Body of pancreas (tissue), 4 donors: ENCODE measurements at regions not wholly inside any gene's neighbourhood (a gene's known extent, or its start where the extent isn't known, plus 50 kb on each side); places are given as distances from the start of the nearest gene placed in this dataset.

Source experiments
- ATAC-seq: fragments of 150-250 bp; one replicate; pipeline ENCODE4 v1.9.1; 2016
- DNase-seq, 4 donors: peaks; one replicate each; pipeline ENCODE4 v3.0.0-alpha.2; 2019
- H3K27ac ChIP-seq, 4 donors: fragments of 200-600 bp; sonication (generic); 1 replicate in 3 of 4; 2 replicates in 1 of 4; pipeline versions ENCODE4 v1.5.1 to v1.6.1; 2016 to 2019; ENCODE audit warnings: mild to moderate bottlenecking in 1 of 4, mixed read lengths in 1 of 4, moderate library complexity in 1 of 4
- H3K27me3 ChIP-seq, 2 donors: fragments of 200-600 bp; sonication (generic); one replicate each; pipeline ENCODE4 v1.6.0; 2016; ENCODE audit warnings: mild to moderate bottlenecking in 1 of 2
- H3K36me3 ChIP-seq, 2 donors: fragments of 200-600 bp; sonication (generic); replicated peaks in 1 of 2; 2 replicates each; pipeline ENCODE4 v1.5.1; 2016; ENCODE audit warnings: low read depth in 2 of 2; ENCODE audit not compliant: insufficient read depth in 1 of 2
- H3K4me1 ChIP-seq: fragments of 200-600 bp; sonication (generic); one replicate; pipeline ENCODE4 v1.6.0; 2016
- H3K4me3 ChIP-seq, 2 donors: fragments of 200-600 bp; sonication (generic); 1 replicate in 1 of 2; 2 replicates in 1 of 2; pipeline ENCODE4 v1.5.1; 2016 to 2019
- H3K9me3 ChIP-seq, 3 donors: fragments of 200-600 bp; sonication (generic); 1 replicate in 2 of 3; 2 replicates in 1 of 3; pipeline ENCODE4 v1.5.1; 2016
- POLR2A ChIP-seq, 3 donors: fragments of 450-650 bp; IDR thresholded peaks; one replicate each; pipeline ENCODE4 v1.6.1; 2016; ENCODE audit warnings: antibody characterized with exemption in 3 of 3, mild to moderate bottlenecking in 2 of 3
- WGBS, 2 donors: methylation state at CpG; one replicate each; pipeline ENCODE4 v1.1.5; 2017; 5-methylcytosine and 5-hydroxymethylcytosine counted together
- intact Hi-C: fragments of 100-400 bp; cut with DNase I; formaldehyde crosslinking; loops from one replicate; pipeline ENCODE4 v1.15.1; 2023
- TF ChIP-seq, protein P1 (sequence below), 7 experiments: fragments of 450-650 bp in 4 of 7; fragments of 200-600 bp in 3 of 7; sonication (generic) in 3 of 7; IDR thresholded peaks; one replicate each; pipeline ENCODE4 v1.5.1; 2016 to 2019; ENCODE audit warnings: antibody characterized with exemption in 7 of 7

DNA sequence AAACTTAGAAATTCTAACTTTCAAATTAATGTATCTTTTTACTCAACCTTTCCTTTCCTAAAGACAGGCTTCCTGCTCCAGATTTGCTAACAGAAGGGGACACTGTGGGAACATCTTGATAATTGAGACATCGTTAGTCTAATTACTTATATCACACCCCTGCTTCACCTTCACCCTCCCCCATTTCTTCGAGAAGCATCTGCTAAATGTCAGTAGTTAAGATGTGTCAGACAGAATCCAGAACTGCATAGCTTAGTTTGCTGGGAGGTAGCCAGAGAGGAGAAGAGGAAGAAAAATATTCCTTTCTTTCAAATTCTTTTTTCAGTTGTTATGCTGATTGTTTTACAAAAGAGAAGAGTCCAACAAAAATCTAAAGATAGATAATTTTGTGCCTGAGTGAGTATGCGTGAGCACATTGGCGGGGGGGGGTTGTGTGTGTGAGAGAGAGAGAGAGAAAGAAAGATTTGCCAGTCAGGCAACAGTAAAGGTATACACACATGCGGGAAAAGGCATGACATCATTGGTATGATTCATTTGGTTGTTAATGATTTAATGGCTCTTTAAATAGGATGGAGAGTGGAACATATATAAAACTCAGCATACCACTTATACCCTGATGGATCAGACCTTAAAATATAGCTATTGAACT is 192.4 kb downstream of the PTN start:
- intact Hi-C loops = no loop called here
- ATAC-seq = no peak
- 43 to 45% methylated on average over 5 of the region's 5 CpGs for WGBS, 2 donors
- Histone ChIP-seq H3K9me3 (no peaks in the 10 kb centered on the region), H3K27me3 (no peaks in the 10 kb centered on the region), H3K27ac (no peak overlapping the region), H3K4me1 (no peaks in the 10 kb centered on the region), H3K4me3 (no peak overlapping the region), H3K36me3 (no peaks in the 10 kb centered on the region)
- TF ChIP-seq, protein P1, sequence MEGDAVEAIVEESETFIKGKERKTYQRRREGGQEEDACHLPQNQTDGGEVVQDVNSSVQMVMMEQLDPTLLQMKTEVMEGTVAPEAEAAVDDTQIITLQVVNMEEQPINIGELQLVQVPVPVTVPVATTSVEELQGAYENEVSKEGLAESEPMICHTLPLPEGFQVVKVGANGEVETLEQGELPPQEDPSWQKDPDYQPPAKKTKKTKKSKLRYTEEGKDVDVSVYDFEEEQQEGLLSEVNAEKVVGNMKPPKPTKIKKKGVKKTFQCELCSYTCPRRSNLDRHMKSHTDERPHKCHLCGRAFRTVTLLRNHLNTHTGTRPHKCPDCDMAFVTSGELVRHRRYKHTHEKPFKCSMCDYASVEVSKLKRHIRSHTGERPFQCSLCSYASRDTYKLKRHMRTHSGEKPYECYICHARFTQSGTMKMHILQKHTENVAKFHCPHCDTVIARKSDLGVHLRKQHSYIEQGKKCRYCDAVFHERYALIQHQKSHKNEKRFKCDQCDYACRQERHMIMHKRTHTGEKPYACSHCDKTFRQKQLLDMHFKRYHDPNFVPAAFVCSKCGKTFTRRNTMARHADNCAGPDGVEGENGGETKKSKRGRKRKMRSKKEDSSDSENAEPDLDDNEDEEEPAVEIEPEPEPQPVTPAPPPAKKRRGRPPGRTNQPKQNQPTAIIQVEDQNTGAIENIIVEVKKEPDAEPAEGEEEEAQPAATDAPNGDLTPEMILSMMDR (IDR thresholded peaks at IDR 0.05) = no peak
- no peak for TF ChIP-seq POLR2A (IDR thresholded peaks at IDR 0.05)
- no peak for DNase-seq

DNA sequence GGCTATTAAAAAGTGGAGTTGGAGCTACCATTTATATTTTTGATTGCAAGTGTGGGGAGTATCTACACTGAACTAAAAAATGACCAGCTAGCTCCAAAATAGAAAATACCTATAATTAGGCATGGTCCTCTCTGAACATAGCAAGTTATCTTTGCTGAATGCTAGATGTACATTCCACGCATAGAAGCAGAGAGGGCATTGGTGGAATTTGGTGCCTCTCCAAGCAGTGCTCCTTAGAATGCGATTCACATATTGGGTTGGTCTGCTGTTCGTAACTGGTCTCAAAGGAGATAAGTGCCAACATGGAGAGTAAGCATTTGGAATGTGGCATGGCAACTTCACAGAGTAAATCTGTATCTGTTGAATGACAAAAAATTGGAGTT is 196.2 kb downstream of the PTN start:
- Histone ChIP-seq H3K4me1 (no peaks in the 10 kb centered on the region), H3K27ac (no peak overlapping the region), H3K4me3 (no peak overlapping the region), H3K27me3 (no peaks in the 10 kb centered on the region), H3K36me3 (no peaks in the 10 kb centered on the region), H3K9me3 (no peaks in the 10 kb centered on the region)
- TF ChIP-seq, protein P1 (IDR thresholded peaks at IDR 0.05) = no peak
- TF ChIP-seq POLR2A (IDR thresholded peaks at IDR 0.05) = no peak
- ATAC-seq (no peak), DNase-seq (no peak)
- WGBS, 2 donors = 72 to 81% methylated on average over 3 of the region's 3 CpGs
- intact Hi-C loops = no loop called here

DNA sequence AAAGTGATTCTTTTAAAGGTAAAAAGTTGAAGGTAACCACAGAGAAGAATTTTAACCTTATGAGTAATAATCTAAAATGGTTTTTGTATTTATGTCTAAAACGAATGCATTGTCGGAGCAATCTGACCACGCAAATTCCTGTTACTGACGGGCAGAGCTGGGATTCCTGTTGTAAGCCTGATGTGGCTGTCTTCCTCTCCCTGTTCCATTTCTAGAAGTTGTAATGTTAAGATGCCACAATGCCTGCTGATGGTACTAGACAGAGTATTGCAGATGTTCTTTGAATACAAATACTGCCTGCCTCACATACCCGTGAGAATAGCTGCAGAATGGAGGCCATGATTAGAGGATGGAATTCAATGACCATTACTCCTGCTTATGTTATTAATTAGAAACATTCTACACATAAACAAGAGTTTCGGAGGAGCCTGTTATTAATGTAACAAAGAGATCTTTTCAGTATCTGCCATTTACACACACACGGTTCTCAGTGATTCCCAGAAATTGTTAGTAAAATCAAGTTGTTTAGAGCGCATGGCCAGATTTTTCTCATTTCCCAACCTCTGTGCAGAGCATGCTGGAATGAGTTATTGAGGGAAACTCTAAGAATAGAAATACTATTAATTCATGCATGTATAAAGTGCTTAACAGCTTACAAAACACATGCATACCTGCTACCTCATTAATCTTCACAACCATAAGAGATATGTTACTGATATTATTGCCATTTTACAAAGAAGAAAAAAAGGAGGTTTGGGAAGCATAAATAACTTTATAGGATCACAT is 196.8 kb downstream of the PTN start:
- no peak overlapping the region for H3K4me3 ChIP-seq
- no peaks in the 10 kb centered on the region for H3K27me3 ChIP-seq
- no peaks in the 10 kb centered on the region for H3K9me3 ChIP-seq
- no peaks in the 10 kb centered on the region for H3K36me3 ChIP-seq
- 81 to 82% methylated on average over 8 of the region's 8 CpGs for WGBS, 2 donors
- H3K4me1 ChIP-seq = no peaks in the 10 kb centered on the region
- DNase-seq (no peak), ATAC-seq (no peak)
- TF ChIP-seq, protein P1 (IDR thresholded peaks at IDR 0.05) = no peak
- H3K27ac ChIP-seq = no peak overlapping the region
- intact Hi-C loops = no loop called here

DNA sequence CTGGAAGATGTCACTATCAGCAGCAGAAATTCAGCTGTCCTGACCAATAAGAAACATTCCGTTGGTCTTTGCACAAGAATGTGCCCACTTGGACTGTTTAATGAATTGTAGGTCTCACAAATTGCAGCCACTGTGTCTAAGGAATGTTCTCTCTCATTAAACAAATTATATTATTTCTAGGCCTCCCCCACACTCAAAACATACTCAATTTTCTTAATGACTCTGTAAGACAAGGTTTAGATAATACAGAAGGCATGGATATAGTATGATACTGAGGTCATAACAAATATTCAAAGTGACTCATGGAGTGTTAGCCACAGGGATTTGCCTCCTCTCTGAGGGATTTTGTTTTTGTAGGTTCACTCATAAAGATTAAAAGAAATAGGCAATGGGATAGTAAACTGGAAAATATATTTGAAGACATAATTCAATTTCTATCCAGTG is 197.5 kb downstream of the PTN start:
- no peaks in the 10 kb centered on the region for H3K36me3 ChIP-seq
- no peaks in the 10 kb centered on the region for H3K4me1 ChIP-seq
- TF ChIP-seq POLR2A (IDR thresholded peaks at IDR 0.05) = no peak
- TF ChIP-seq, protein P1 (IDR thresholded peaks at IDR 0.05) = no peak
- intact Hi-C loops = no loop called here
- H3K27ac ChIP-seq = no peak overlapping the region
- H3K9me3 ChIP-seq = no peaks in the 10 kb centered on the region
- no peak overlapping the region for H3K4me3 ChIP-seq
- 38 to 40% methylated on average over 1 of the region's 1 CpG for WGBS, 2 donors
- DNase-seq (no peak), ATAC-seq (no peak)
- H3K27me3 ChIP-seq = no peaks in the 10 kb centered on the region

DNA sequence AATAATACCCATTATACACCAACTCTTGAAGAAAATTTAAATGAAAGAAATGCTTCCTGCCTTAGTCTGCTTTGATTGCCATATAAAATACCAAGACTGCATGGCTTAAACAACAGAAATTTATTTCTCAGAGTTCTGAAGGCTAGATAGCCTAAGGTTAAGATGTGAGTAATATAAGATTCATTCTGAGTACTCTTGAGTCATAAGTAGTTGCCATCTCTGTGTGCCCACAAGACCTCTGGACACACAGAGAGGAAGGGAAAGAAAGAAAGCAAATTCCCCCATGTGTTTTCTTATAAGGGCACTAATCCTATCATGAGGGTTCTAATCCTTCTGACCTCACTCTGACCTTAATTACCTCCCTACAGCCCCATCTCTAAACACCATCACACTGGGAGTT is 201.2 kb downstream of the PTN start:
- no peak for TF ChIP-seq POLR2A (IDR thresholded peaks at IDR 0.05)
- TF ChIP-seq, protein P1 (IDR thresholded peaks at IDR 0.05) = no peak
- Histone ChIP-seq H3K4me3 (no peak overlapping the region), H3K36me3 (no peaks in the 10 kb centered on the region), H3K27ac (no peak overlapping the region), H3K27me3 (no peaks in the 10 kb centered on the region), H3K4me1 (no peaks in the 10 kb centered on the region), H3K9me3 (no peaks in the 10 kb centered on the region)
- intact Hi-C loops = no loop called here
- no peak for ATAC-seq
- no peak for DNase-seq
